Neural cell (in vitro differentiated cells): ENCODE measurements at regions not wholly inside any gene's neighbourhood (a gene's known extent, or its start where the extent isn't known, plus 50 kb on each side); places are given as distances from the start of the nearest gene placed in this dataset.

Experiments used
- H2AFZ ChIP-seq: fragments of 200-600, 300-800 bp; sonication (generic), shearing (Covaris generic); 2 replicates; pipeline ENCODE4 v1.6.0; 2014; ENCODE audit warnings: low read depth, mild to moderate bottlenecking, antibody characterized with exemption, low read length, moderate library complexity
- H3F3A ChIP-seq: fragments of 200-600 bp; shearing (Covaris generic); 2 replicates; pipeline ENCODE4 v1.6.1; 2016; ENCODE audit warnings: mild to moderate bottlenecking, moderate library complexity, mixed read lengths, antibody characterized with exemption, low read length; ENCODE audit not compliant: insufficient read depth, poor library complexity, severe bottlenecking
- H3K27ac ChIP-seq: fragments of 200-600, 300-800 bp; sonication (generic), shearing (Covaris generic); 2 replicates; pipeline ENCODE4 v1.5.1; 2014; ENCODE audit warnings: mild to moderate bottlenecking, low read length, moderate library complexity
- H3K27me3 ChIP-seq: fragments of 300-800, 200-600 bp; sonication (generic), shearing (Covaris generic); 2 replicates; pipeline ENCODE4 v1.6.0; 2014; ENCODE audit warnings: mild to moderate bottlenecking, low read depth, low read length, moderate library complexity; ENCODE audit not compliant: insufficient read depth
- H3K36me3 ChIP-seq: fragments of 300-800, 200-600 bp; sonication (generic), shearing (Covaris generic); 2 replicates; pipeline ENCODE4 v1.5.1; 2014; ENCODE audit warnings: mild to moderate bottlenecking, antibody characterized with exemption, low read length, moderate library complexity; ENCODE audit not compliant: insufficient read depth
- H3K4me2 ChIP-seq: fragments of 300-800, 200-600 bp; sonication (generic), shearing (Covaris generic); 2 replicates; pipeline ENCODE4 v1.6.0; 2014; ENCODE audit warnings: mild to moderate bottlenecking, low read length
- H3K4me3 ChIP-seq: fragments of 300-800, 200-600 bp; sonication (generic), shearing (Covaris generic); 2 replicates; pipeline ENCODE4 v1.5.1; 2014; ENCODE audit warnings: mild to moderate bottlenecking, low read length, moderate library complexity
- H3K79me2 ChIP-seq: fragments of 200-600 bp; shearing (Covaris generic); replicated peaks from 2 replicates; pipeline ENCODE4 v1.6.0; 2014; ENCODE audit warnings: mild to moderate bottlenecking, low read length, moderate library complexity; ENCODE audit not compliant: insufficient read depth
- H3K9ac ChIP-seq: fragments of 300-800, 200-600 bp; sonication (generic), shearing (Covaris generic); 2 replicates; pipeline ENCODE4 v1.6.1; 2016; ENCODE audit warnings: mild to moderate bottlenecking, low read length, mixed read lengths
- H3K9me2 ChIP-seq: fragments of 200-600 bp; shearing (Covaris generic); 2 replicates; pipeline ENCODE4 v1.6.1; 2016; ENCODE audit warnings: mild to moderate bottlenecking, low read length, mixed read lengths; ENCODE audit not compliant: insufficient read depth
- H3K9me3 ChIP-seq: fragments of 200-600, 300-800 bp; sonication (generic), shearing (Covaris generic); 2 replicates; pipeline ENCODE4 v1.6.1; 2016; ENCODE audit warnings: mild to moderate bottlenecking, mixed run types, low read length, moderate library complexity, mixed read lengths
- H4K20me1 ChIP-seq: fragments of 200-600 bp; shearing (Covaris generic); 2 replicates; pipeline ENCODE4 v1.6.1; 2016; ENCODE audit warnings: mild to moderate bottlenecking, mixed run types; ENCODE audit not compliant: insufficient read depth
- EP300 ChIP-seq: fragments of 450-650 bp; conservative IDR thresholded peaks from 2 replicates; pipeline ENCODE4 v1.6.1; 2014; ENCODE audit warnings: antibody characterized with exemption, mild to moderate bottlenecking, moderate library complexity; ENCODE audit not compliant: poor library complexity, severe bottlenecking
- EZH2 ChIP-seq: fragments of 200-600, 300-800 bp; shearing (Covaris generic), sonication (generic); IDR thresholded peaks from 2 replicates; pipeline ENCODE4 v1.6.1; 2014; ENCODE audit warnings: antibody characterized with exemption, low read length, borderline replicate concordance, mild to moderate bottlenecking; ENCODE audit not compliant: insufficient read depth, poor library complexity, severe bottlenecking
- MXI1 ChIP-seq: fragments of 450-650 bp; conservative IDR thresholded peaks from 2 replicates; pipeline ENCODE4 v1.6.1; 2014; ENCODE audit warnings: antibody characterized with exemption, mild to moderate bottlenecking; ENCODE audit not compliant: poor library complexity, severe bottlenecking
- POLR2AphosphoS5 ChIP-seq: IDR thresholded peaks from 2 replicates; pipeline ENCODE4 v1.6.1; 2012
- RAD21 ChIP-seq: fragments of 450-650 bp; conservative IDR thresholded peaks from 2 replicates; pipeline ENCODE4 v1.6.1; 2014; ENCODE audit warnings: antibody characterized with exemption, mild to moderate bottlenecking, moderate library complexity
- REST ChIP-seq: IDR thresholded peaks from 2 replicates; pipeline ENCODE4 v1.6.1; 2012; ENCODE audit warnings: borderline replicate concordance
- SMC3 ChIP-seq: fragments of 450-650 bp; conservative IDR thresholded peaks from 2 replicates; pipeline ENCODE4 v1.6.1; 2014; ENCODE audit warnings: antibody characterized with exemption, mild to moderate bottlenecking, moderate library complexity; ENCODE audit not compliant: poor library complexity
- TAF1 ChIP-seq: IDR thresholded peaks from 2 replicates; pipeline ENCODE4 v1.6.1; 2012; ENCODE audit warnings: low read depth
- TF ChIP-seq, protein P1 (sequence below): fragments of 450-650 bp; IDR thresholded peaks from 2 replicates; pipeline ENCODE4 v1.5.1; 2014; ENCODE audit warnings: antibody characterized with exemption, mild to moderate bottlenecking, moderate library complexity; ENCODE audit not compliant: poor library complexity, severe bottlenecking

DNA sequence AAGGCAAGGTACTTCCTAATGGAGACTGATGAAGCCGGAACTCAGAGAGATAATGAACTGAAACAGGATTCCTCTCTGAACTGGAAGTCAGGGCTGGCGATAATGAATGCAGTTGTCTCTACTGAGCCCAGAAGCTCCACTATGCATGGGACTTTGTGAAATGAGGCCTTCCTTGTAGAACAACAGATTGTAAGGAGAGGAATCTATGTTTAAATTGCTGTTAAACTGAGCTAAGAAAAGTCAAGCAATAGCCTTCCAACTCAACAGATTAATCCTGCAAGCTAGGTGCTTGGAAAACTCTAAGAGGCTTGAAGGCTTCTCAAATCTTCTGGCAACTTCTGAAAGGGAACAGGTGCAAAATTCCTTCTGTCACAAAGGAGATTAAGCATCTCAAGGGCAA is 119.5 kb upstream of the ARHGAP5 start:
- Histone ChIP-seq H3F3A (no peaks in the 10 kb centered on the region), H4K20me1 (no peaks in the 10 kb centered on the region), H3K9ac (no peak overlapping the region), H3K27ac (no peak overlapping the region), H3K9me3 (no peaks in the 10 kb centered on the region), H3K79me2 (no peaks in the 10 kb centered on the region), H2AFZ (no peak overlapping the region), H3K9me2 (no peaks in the 10 kb centered on the region), H3K36me3 (no peaks in the 10 kb centered on the region), H3K4me2 (no peak overlapping the region), H3K4me3 (no peak overlapping the region), H3K27me3 (no peaks in the 10 kb centered on the region)
- no peak for TF ChIP-seq RAD21

DNA sequence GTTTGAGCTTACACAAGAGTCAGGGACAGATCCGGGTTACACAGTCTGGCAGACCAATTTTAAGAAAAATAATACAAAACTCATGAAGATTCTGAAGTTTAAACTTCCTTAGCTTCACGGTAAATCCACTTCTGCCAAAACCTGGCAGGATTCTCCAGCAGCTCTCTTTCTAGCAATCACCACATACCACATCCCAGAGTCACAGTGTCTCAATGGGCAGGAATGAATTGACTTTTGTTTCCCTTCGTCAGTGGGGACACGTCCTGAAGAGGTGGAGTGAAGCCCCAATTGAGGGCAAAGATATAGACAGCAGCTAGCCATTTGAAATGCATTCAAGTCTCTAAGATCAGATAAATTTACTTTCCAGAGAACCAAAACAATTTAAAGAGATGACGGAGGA is 117.1 kb upstream of the ARHGAP5 start:
- TF ChIP-seq EP300 (no peak), TAF1 (no peak), POLR2AphosphoS5 (no peak), RAD21 (no peak), SMC3 (no peak), MXI1 (no peak), EZH2 (no peak), REST (no peak)
- TF ChIP-seq, protein P1, sequence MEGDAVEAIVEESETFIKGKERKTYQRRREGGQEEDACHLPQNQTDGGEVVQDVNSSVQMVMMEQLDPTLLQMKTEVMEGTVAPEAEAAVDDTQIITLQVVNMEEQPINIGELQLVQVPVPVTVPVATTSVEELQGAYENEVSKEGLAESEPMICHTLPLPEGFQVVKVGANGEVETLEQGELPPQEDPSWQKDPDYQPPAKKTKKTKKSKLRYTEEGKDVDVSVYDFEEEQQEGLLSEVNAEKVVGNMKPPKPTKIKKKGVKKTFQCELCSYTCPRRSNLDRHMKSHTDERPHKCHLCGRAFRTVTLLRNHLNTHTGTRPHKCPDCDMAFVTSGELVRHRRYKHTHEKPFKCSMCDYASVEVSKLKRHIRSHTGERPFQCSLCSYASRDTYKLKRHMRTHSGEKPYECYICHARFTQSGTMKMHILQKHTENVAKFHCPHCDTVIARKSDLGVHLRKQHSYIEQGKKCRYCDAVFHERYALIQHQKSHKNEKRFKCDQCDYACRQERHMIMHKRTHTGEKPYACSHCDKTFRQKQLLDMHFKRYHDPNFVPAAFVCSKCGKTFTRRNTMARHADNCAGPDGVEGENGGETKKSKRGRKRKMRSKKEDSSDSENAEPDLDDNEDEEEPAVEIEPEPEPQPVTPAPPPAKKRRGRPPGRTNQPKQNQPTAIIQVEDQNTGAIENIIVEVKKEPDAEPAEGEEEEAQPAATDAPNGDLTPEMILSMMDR, result no peak
- no peak overlapping the region for H3K9ac ChIP-seq
- no peaks in the 10 kb centered on the region for H3K27me3 ChIP-seq
- H2AFZ ChIP-seq, result no peak overlapping the region
- H3K79me2 ChIP-seq, result no peaks in the 10 kb centered on the region
- no peaks in the 10 kb centered on the region for H3K9me3 ChIP-seq
- H3K27ac ChIP-seq, result no peak overlapping the region
- no peak overlapping the region for H3K4me3 ChIP-seq
- no peaks in the 10 kb centered on the region for H3F3A ChIP-seq
- no peak overlapping the region for H3K4me2 ChIP-seq
- no peaks in the 10 kb centered on the region for H4K20me1 ChIP-seq
- no peaks in the 10 kb centered on the region for H3K9me2 ChIP-seq
- no peaks in the 10 kb centered on the region for H3K36me3 ChIP-seq

DNA sequence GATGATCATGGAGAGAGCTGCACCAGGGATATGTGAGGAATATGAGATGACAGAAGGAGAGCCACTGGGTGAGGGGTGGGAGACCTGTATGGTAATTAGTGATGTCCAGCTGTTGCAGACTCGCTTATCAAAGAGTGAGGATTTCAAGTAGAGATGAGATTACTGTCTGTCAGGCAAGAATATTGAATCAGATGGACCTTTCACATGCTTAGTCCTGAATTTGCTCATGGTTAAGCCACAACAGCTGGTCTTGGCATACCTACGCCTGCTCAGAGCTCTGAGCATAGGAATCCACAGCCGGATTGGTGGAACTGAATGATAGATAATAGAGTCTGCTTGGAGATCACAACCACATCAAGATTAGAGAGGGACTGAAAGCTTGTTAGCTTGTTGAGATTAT is 115.2 kb upstream of the ARHGAP5 start:
- Histone ChIP-seq H3K4me2 (no peak overlapping the region), H3K27ac (no peak overlapping the region), H4K20me1 (no peaks in the 10 kb centered on the region)

More for the DNA sequence above, 115.2 kb upstream of the ARHGAP5 start:
- no peak overlapping the region for H2AFZ ChIP-seq
- no peaks in the 10 kb centered on the region for H3K79me2 ChIP-seq
- H3K27me3 ChIP-seq, result no peaks in the 10 kb centered on the region
- no peaks in the 10 kb centered on the region for H3K9me2 ChIP-seq
- no peaks in the 10 kb centered on the region for H3F3A ChIP-seq
- H3K9ac ChIP-seq, result no peak overlapping the region
- H3K36me3 ChIP-seq, result no peaks in the 10 kb centered on the region
- TF ChIP-seq MXI1, result no peak
- no peak overlapping the region for H3K4me3 ChIP-seq
- no peaks in the 10 kb centered on the region for H3K9me3 ChIP-seq
